ENCODE measurements at regions not wholly inside any gene's neighbourhood (a gene's known extent, or its start where the extent isn't known, plus 50 kb on each side); places are given as distances from the start of the nearest gene placed in this dataset.
A peak's percentile ranks its signal among the peaks of the same experiment; 100 is the strongest.

DNA sequence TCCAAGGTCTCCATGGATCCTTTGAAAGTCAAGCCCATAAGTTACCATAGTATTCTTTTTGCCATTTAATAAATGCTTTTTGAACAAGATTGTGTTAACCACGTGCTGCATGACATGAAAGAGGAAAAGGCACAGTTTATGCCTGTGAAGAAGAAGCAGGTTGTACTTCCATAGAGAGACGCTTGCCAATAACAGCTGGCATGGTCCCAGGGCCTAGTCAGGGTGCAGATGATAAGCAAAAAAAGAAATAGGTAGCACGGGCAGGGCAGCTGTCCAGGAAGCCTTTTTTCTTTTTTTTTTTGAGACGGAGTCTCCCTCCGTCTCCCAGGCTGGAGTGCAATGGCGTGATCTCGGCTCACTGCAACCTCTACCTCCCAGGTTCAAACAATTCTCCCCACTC lies 71.8 kb upstream of the CLINT1 start:
- H3K9me3 Mint-ChIP-seq: peaks cover 16% of the 10 kb centered on the region
- peaks cover 3% of the 10 kb centered on the region; the same call in 1 of the 2 replicates for H3K27me3 Mint-ChIP-seq (ENCODE audit: low read depth)
- no peak overlapping the region for H3K4me3 Mint-ChIP-seq
- H3K27ac Mint-ChIP-seq: no peak overlapping the region
- ATAC-seq: no peak
- TF ChIP-seq ZNF317 (CRISPR knock-in tag; IDR thresholded peaks at IDR 0.05; ENCODE audit: borderline replicate concordance, low read depth): no peak
- no peak for TF ChIP-seq PRRX2 (CRISPR knock-in tag; IDR thresholded peaks at IDR 0.05)
- TF ChIP-seq, protein P1, sequence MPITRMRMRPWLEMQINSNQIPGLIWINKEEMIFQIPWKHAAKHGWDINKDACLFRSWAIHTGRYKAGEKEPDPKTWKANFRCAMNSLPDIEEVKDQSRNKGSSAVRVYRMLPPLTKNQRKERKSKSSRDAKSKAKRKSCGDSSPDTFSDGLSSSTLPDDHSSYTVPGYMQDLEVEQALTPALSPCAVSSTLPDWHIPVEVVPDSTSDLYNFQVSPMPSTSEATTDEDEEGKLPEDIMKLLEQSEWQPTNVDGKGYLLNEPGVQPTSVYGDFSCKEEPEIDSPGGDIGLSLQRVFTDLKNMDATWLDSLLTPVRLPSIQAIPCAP (CRISPR knock-in tag; IDR thresholded peaks at IDR 0.05): no peak
- TF ChIP-seq FOXK1 (CRISPR knock-in tag; IDR thresholded peaks at IDR 0.05): no peak
- TF ChIP-seq KAT7 (CRISPR knock-in tag; IDR thresholded peaks at IDR 0.05; ENCODE audit: borderline replicate concordance): no peak
- TF ChIP-seq, protein P2, sequence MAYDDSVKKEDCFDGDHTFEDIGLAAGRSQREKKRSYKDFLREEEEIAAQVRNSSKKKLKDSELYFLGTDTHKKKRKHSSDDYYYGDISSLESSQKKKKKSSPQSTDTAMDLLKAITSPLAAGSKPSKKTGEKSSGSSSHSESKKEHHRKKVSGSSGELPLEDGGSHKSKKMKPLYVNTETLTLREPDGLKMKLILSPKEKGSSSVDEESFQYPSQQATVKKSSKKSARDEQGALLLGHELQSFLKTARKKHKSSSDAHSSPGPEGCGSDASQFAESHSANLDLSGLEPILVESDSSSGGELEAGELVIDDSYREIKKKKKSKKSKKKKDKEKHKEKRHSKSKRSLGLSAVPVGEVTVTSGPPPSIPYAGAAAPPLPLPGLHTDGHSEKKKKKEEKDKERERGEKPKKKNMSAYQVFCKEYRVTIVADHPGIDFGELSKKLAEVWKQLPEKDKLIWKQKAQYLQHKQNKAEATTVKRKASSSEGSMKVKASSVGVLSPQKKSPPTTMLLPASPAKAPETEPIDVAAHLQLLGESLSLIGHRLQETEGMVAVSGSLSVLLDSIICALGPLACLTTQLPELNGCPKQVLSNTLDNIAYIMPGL (CRISPR knock-in tag; IDR thresholded peaks at IDR 0.05): no peak
- TF ChIP-seq NFYB (CRISPR knock-in tag; conservative IDR thresholded peaks at IDR 0.05; ENCODE audit: low read depth): no peak
- H3K36me3 Mint-ChIP-seq: peaks cover 14% of the 10 kb centered on the region
- H3K4me1 Mint-ChIP-seq: peaks cover 20% of the 10 kb centered on the region
- ChIA-PET POLR2A (no interaction called here), CTCF (no interaction called here)
- no peak for DNase-seq (ENCODE audit: low spot score)

DNA sequence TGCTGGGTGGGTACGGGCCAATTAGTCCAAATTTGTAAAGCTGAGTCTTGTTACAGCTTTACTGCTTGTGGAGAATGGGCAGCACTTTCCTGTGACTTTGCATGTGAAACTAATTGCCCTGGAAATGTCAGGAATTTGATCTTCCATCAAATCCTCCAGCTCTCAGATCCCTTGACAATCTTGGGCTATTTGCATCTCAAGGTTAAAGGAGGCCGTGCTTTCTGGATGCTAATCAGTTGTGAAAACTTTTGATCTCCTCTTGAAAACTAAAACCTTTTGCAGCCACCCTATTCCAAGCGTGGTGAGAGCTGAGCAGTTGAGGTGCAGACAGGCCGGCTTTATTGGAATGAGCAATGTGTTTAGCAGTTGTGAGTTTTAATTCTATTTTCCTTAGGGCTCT lies 68.0 kb upstream of the CLINT1 start:
- Mint-ChIP-seq H3K36me3 (no peaks in the 10 kb centered on the region), H3K9me3 (no peaks in the 10 kb centered on the region), H3K4me3 (no peak overlapping the region), H3K4me1 (peaks cover 43% of the 10 kb centered on the region), H3K27ac (peak overlapping the region; percentile 90), H3K27me3 (ENCODE audit: low read depth) (peaks cover 3% of the 10 kb centered on the region; the same call in 1 of the 2 replicates)
- CTCF ChIA-PET: interaction anchor here (0.6 to 1.8 kb wide), 8 partner anchors 9 to 110 kb away, joined by 3 to 11 read pairs (median 5); no protein-coding TSS in a partner anchor
- DNase-seq (ENCODE audit: low spot score): no peak
- TF ChIP-seq MXD4 (CRISPR knock-in tag; IDR thresholded peaks at IDR 0.05; ENCODE audit: borderline replicate concordance) (no peak), ESRRA (CRISPR knock-in tag; IDR thresholded peaks at IDR 0.05; ENCODE audit: borderline replicate concordance) (no peak), ZNF396 (CRISPR knock-in tag; IDR thresholded peaks at IDR 0.05; ENCODE audit: borderline replicate concordance) (no peak), NR3C1 (CRISPR knock-in tag; conservative IDR thresholded peaks at IDR 0.05; ENCODE audit: low read depth) (no peak), CBFB (CRISPR knock-in tag; IDR thresholded peaks at IDR 0.05; ENCODE audit: low read depth) (no peak), ZNF232 (CRISPR knock-in tag; IDR thresholded peaks at IDR 0.05) (no peak), FOXP1 (CRISPR knock-in tag; IDR thresholded peaks at IDR 0.05; ENCODE audit: borderline replicate concordance) (no peak), PRRX2 (CRISPR knock-in tag; IDR thresholded peaks at IDR 0.05) (no peak)
- TF ChIP-seq, protein P3, sequence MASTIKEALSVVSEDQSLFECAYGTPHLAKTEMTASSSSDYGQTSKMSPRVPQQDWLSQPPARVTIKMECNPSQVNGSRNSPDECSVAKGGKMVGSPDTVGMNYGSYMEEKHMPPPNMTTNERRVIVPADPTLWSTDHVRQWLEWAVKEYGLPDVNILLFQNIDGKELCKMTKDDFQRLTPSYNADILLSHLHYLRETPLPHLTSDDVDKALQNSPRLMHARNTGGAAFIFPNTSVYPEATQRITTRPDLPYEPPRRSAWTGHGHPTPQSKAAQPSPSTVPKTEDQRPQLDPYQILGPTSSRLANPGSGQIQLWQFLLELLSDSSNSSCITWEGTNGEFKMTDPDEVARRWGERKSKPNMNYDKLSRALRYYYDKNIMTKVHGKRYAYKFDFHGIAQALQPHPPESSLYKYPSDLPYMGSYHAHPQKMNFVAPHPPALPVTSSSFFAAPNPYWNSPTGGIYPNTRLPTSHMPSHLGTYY (CRISPR knock-in tag; IDR thresholded peaks at IDR 0.05): no peak
- TF ChIP-seq, protein P4, sequence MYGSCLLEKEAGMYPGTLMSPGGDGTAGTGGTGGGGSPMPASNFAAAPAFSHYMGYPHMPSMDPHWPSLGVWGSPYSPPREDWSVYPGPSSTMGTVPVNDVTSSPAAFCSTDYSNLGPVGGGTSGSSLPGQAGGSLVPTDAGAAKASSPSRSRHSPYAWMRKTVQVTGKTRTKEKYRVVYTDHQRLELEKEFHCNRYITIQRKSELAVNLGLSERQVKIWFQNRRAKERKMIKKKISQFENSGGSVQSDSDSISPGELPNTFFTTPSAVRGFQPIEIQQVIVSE (CRISPR knock-in tag; IDR thresholded peaks at IDR 0.05; ENCODE audit: borderline replicate concordance): no peak
- TF ChIP-seq, protein P5, sequence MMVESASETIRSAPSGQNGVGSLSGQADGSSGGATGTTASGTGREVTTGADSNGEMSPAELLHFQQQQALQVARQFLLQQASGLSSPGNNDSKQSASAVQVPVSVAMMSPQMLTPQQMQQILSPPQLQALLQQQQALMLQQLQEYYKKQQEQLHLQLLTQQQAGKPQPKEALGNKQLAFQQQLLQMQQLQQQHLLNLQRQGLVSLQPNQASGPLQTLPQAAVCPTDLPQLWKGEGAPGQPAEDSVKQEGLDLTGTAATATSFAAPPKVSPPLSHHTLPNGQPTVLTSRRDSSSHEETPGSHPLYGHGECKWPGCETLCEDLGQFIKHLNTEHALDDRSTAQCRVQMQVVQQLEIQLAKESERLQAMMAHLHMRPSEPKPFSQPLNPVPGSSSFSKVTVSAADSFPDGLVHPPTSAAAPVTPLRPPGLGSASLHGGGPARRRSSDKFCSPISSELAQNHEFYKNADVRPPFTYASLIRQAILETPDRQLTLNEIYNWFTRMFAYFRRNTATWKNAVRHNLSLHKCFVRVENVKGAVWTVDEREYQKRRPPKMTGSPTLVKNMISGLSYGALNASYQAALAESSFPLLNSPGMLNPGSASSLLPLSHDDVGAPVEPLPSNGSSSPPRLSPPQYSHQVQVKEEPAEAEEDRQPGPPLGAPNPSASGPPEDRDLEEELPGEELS (CRISPR knock-in tag; IDR thresholded peaks at IDR 0.05): no peak
- TF ChIP-seq, protein P6, sequence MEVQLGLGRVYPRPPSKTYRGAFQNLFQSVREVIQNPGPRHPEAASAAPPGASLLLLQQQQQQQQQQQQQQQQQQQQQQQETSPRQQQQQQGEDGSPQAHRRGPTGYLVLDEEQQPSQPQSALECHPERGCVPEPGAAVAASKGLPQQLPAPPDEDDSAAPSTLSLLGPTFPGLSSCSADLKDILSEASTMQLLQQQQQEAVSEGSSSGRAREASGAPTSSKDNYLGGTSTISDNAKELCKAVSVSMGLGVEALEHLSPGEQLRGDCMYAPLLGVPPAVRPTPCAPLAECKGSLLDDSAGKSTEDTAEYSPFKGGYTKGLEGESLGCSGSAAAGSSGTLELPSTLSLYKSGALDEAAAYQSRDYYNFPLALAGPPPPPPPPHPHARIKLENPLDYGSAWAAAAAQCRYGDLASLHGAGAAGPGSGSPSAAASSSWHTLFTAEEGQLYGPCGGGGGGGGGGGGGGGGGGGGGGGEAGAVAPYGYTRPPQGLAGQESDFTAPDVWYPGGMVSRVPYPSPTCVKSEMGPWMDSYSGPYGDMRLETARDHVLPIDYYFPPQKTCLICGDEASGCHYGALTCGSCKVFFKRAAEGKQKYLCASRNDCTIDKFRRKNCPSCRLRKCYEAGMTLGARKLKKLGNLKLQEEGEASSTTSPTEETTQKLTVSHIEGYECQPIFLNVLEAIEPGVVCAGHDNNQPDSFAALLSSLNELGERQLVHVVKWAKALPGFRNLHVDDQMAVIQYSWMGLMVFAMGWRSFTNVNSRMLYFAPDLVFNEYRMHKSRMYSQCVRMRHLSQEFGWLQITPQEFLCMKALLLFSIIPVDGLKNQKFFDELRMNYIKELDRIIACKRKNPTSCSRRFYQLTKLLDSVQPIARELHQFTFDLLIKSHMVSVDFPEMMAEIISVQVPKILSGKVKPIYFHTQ (CRISPR knock-in tag; IDR thresholded peaks at IDR 0.05): no peak
- TF ChIP-seq, protein P7, sequence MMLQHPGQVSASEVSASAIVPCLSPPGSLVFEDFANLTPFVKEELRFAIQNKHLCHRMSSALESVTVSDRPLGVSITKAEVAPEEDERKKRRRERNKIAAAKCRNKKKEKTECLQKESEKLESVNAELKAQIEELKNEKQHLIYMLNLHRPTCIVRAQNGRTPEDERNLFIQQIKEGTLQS (CRISPR knock-in tag; conservative IDR thresholded peaks at IDR 0.05): no peak
- TF ChIP-seq, protein P8, sequence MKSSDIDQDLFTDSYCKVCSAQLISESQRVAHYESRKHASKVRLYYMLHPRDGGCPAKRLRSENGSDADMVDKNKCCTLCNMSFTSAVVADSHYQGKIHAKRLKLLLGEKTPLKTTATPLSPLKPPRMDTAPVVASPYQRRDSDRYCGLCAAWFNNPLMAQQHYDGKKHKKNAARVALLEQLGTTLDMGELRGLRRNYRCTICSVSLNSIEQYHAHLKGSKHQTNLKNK (CRISPR knock-in tag; IDR thresholded peaks at IDR 0.05): no peak
- POLR2A ChIA-PET: interaction anchor here (0.9 kb wide), 1 partner anchor 17 kb away, joined by 3 read pairs; no protein-coding TSS in a partner anchor
- peak; percentile 77 for ATAC-seq

All from WTC11 (cell line).